ENCODE measurements at regions not wholly inside any gene's neighbourhood (a gene's known extent, or its start where the extent isn't known, plus 50 kb on each side); places are given as distances from the start of the nearest gene placed in this dataset.
A peak's percentile ranks its signal among the peaks of the same experiment; 100 is the strongest.

DNA sequence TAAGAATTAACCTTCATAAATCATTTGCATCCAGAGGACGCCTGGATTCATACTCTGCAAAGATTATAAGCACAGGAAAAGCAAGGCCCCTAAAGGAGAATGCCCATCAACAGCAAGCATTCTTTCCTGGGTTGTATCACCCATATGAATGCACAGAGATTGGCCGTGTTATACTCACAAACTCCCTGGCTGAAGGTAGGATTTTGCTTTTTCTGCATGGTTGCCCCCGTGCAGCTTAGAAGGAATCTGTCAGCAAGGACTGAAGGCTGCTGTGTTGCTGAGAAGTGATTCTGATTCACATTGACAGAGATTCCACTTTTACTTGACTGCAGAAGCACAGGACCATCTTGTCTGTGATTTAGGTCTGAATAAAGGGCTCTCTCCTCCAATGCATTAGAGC lies 283.0 kb downstream of the LRRIQ3 start:
- H3K4me3 Mint-ChIP-seq, result no peak overlapping the region
- H3K4me1 Mint-ChIP-seq, result peaks cover 5% of the 10 kb centered on the region
- no peaks in the 10 kb centered on the region for H3K27me3 Mint-ChIP-seq (ENCODE audit: low read depth)
- H3K9me3 Mint-ChIP-seq, result peaks cover 8% of the 10 kb centered on the region
- H3K36me3 Mint-ChIP-seq (ENCODE audit: low read depth), result peaks cover 5% of the 10 kb centered on the region
- peak overlapping the region; percentile 27 for H3K27ac Mint-ChIP-seq (ENCODE audit: unreplicated experiment)
- TF ChIP-seq, protein P1, sequence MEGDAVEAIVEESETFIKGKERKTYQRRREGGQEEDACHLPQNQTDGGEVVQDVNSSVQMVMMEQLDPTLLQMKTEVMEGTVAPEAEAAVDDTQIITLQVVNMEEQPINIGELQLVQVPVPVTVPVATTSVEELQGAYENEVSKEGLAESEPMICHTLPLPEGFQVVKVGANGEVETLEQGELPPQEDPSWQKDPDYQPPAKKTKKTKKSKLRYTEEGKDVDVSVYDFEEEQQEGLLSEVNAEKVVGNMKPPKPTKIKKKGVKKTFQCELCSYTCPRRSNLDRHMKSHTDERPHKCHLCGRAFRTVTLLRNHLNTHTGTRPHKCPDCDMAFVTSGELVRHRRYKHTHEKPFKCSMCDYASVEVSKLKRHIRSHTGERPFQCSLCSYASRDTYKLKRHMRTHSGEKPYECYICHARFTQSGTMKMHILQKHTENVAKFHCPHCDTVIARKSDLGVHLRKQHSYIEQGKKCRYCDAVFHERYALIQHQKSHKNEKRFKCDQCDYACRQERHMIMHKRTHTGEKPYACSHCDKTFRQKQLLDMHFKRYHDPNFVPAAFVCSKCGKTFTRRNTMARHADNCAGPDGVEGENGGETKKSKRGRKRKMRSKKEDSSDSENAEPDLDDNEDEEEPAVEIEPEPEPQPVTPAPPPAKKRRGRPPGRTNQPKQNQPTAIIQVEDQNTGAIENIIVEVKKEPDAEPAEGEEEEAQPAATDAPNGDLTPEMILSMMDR (conservative IDR thresholded peaks at IDR 0.05), result no peak
- no peak for DNase-seq (ENCODE audit: low read depth, low spot score)

DNA sequence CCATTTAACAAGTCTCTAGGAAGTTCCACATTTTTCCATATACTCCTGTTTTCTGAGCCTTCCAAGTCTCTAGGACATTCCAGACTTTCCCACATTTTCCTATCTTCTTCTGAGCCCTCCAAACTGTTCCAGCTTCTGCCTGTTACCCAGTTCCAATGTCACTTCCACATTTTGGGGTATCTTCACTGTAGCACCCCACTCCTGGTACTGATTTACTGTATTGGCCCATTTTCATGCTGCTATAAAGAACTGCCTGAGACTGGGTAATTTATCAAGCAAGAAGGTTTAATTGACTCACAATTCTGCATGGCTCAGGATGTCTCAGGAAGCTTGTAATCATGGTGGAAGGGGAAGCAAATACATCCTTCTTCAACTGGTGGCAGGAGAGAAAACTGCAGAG lies 285.0 kb downstream of the LRRIQ3 start:
- no peak overlapping the region for H3K4me3 Mint-ChIP-seq
- peaks cover 12% of the 10 kb centered on the region for H3K4me1 Mint-ChIP-seq
- peaks cover 8% of the 10 kb centered on the region for H3K9me3 Mint-ChIP-seq
- TF ChIP-seq, protein P1 (conservative IDR thresholded peaks at IDR 0.05), result no peak
- no peak overlapping the region for H3K27ac Mint-ChIP-seq (ENCODE audit: unreplicated experiment)
- H3K27me3 Mint-ChIP-seq (ENCODE audit: low read depth), result no peaks in the 10 kb centered on the region
- no peak for DNase-seq (ENCODE audit: low read depth, low spot score)
- H3K36me3 Mint-ChIP-seq (ENCODE audit: low read depth), result peaks cover 5% of the 10 kb centered on the region

DNA sequence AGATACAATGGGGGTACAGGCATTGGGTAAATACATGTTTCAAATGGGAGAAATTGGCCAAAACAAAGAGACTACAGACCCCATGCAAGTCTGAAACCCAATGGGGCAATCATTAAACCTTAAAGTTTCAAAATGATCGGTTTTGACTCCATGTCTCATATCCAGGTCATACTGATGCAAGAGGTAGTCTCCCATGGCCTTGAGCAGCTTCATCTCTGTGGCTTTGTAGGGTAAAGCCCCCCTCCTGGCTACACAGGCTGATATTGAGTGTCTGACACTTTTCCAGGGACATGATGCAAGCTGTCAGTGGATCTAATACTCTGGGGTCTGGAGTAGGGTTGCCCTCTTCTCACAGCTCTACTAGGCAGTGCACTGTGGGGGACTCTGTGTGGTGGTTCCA lies 286.1 kb downstream of the LRRIQ3 start:
- H3K27me3 Mint-ChIP-seq (ENCODE audit: low read depth), result no peaks in the 10 kb centered on the region
- H3K27ac Mint-ChIP-seq (ENCODE audit: unreplicated experiment), result no peak overlapping the region
- no peak for DNase-seq (ENCODE audit: low read depth, low spot score)
- H3K4me3 Mint-ChIP-seq, result no peak overlapping the region
- H3K9me3 Mint-ChIP-seq, result peaks cover 10% of the 10 kb centered on the region
- TF ChIP-seq, protein P1 (conservative IDR thresholded peaks at IDR 0.05), result no peak
- H3K36me3 Mint-ChIP-seq (ENCODE audit: low read depth), result peaks cover 5% of the 10 kb centered on the region
- H3K4me1 Mint-ChIP-seq, result peaks cover 11% of the 10 kb centered on the region

DNA sequence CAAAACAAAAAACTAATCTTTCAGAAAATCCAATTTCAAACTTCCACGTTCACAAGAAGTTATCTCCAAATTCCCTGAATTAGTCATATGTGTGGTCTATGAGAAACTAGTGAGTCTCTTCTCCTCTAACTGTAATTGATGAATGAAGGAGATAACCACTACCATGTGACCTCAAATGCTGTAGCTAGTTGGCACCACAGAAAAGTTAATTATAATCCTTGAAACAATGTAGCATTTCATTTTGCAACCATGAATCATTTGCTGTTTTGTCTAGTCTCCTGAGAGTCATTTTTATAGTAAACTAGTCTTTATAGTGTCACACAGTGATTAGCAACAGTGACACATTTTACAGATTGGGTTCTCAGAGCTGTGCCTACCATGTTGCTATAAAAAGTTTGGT lies 287.5 kb downstream of the LRRIQ3 start:
- Mint-ChIP-seq H3K4me3 (no peak overlapping the region), H3K4me1 (peaks cover 6% of the 10 kb centered on the region), H3K27ac (ENCODE audit: unreplicated experiment) (no peak overlapping the region), H3K9me3 (peaks cover 11% of the 10 kb centered on the region), H3K27me3 (ENCODE audit: low read depth) (no peaks in the 10 kb centered on the region), H3K36me3 (ENCODE audit: low read depth) (peaks cover 5% of the 10 kb centered on the region)
- DNase-seq (ENCODE audit: low read depth, low spot score), result no peak
- TF ChIP-seq, protein P1 (conservative IDR thresholded peaks at IDR 0.05), result no peak

DNA sequence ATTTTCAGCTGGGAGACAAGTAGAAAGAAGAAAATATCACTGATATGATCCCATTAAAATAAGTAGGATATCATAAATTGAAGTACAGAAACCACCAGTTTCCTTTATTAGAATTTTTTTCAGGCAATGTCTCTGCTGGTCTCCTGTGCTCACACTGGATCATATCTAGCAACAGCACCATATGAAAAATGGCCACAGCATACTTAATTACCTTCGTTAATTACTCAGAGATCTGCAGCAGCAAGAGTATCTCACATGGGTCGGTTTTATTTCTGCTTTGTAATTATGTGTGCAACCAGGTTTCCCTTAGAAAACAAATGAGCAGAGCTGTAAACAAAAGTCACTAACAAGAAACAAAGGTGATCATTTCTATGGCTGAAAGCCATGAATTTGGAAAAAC lies 287.9 kb downstream of the LRRIQ3 start:
- TF ChIP-seq, protein P1 (conservative IDR thresholded peaks at IDR 0.05), result no peak
- H3K36me3 Mint-ChIP-seq (ENCODE audit: low read depth), result peaks cover 5% of the 10 kb centered on the region
- H3K4me3 Mint-ChIP-seq, result no peak overlapping the region
- no peak for DNase-seq (ENCODE audit: low read depth, low spot score)
- H3K9me3 Mint-ChIP-seq, result peaks cover 11% of the 10 kb centered on the region
- H3K27me3 Mint-ChIP-seq (ENCODE audit: low read depth), result no peaks in the 10 kb centered on the region
- peaks cover 6% of the 10 kb centered on the region for H3K4me1 Mint-ChIP-seq
- H3K27ac Mint-ChIP-seq (ENCODE audit: unreplicated experiment), result no peak overlapping the region

All from neural crest cell (in vitro differentiated cells).